Femur (tissue), 1 donor: ENCODE measurements at regions not wholly inside any gene's neighbourhood (a gene's known extent, or its start where the extent isn't known, plus 50 kb on each side); places are given as distances from the start of the nearest gene placed in this dataset.

Experiments used
- DNase-seq: peaks from one replicate; pipeline ENCODE4 v3.0.0-alpha.2; 2017

GRCh38 chr11:133787379-133788141, 57.8 kb downstream of the SPATA19 start:
- peak; percentile 75 for DNase-seq

DNA sequence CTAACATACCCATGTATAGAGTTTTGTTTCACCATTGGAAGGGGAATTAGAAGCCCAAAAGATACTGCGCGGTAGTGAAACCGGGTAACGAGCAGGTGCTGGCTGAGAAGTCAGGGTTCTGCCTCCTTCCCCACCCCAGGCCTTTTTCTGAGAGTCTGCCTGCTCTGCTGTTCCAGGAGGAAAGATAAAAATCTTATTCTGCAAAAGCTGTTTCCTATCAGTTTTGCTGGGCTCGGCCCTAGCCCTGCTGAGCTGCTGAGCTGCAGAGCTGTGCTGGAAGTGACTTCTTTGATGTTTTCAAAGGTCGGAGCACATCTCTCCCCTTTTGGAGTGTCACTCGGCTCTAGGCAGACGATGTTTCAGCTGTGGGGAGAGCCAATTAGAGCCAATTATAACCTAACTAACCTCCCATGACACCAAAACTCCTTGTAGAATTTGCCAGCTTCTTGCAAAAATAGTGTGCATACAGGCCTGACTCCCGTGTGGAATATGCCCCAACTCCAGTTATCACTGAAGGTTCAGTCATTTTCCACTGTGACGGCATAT, 59.4 kb downstream of the SPATA19 start:
- DNase-seq, result no peak

- DNase-seq, result no peak
Measured at GRCh38 chr11:133784359-133784758, 61.0 kb downstream of the SPATA19 start.

DNA sequence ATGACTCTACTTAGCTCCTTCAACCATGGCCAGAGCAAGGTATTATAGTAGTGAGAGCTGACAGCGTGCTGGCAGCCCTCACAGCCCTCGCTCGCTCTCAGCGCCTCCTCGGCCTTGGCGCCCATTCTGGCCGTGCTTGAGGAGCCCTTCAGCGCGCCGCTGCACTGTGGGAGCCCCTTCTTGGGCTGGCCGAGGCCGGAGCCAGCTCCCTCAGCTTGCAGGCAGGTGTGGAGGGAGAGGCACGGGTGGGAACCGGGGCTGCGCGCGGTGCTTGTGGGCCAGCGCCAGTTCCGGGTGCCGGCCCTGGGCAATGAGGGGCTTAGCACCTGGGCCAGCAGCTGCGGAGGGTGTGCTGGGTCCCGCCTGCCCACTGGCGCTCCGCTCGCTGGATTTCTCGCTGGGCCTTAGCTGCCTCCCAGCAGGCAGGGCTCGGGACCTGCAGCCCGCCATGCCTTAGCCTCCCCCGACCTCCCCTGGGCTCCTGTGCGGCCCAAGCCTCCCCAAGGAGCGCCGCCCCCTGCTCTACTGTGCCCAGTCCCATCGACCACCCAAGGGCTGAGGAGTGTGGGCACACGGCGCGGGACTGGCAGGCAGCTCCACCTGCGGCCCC, 63.1 kb downstream of the SPATA19 start:
- DNase-seq, result no peak

DNA sequence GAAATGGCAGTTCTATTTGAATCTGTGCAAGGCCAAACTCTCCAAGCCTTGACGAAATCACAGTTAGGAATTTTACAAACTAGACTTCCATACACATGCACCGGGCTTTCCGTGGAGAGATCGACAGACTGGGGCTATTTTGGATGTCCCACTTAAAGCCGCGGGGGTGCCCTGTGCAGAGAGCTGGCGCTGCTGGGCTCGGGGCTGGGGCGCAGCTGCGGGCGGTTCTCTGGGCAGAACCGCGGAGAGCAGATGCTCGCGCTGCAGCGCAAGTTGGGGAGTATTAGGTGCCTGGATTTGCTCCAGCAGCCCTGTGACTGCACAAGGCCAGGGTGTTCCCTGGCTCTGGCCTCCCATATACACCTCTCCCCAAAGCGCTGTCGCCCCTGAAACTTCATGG, 67.2 kb downstream of the SPATA19 start:
- DNase-seq, result no peak

DNA sequence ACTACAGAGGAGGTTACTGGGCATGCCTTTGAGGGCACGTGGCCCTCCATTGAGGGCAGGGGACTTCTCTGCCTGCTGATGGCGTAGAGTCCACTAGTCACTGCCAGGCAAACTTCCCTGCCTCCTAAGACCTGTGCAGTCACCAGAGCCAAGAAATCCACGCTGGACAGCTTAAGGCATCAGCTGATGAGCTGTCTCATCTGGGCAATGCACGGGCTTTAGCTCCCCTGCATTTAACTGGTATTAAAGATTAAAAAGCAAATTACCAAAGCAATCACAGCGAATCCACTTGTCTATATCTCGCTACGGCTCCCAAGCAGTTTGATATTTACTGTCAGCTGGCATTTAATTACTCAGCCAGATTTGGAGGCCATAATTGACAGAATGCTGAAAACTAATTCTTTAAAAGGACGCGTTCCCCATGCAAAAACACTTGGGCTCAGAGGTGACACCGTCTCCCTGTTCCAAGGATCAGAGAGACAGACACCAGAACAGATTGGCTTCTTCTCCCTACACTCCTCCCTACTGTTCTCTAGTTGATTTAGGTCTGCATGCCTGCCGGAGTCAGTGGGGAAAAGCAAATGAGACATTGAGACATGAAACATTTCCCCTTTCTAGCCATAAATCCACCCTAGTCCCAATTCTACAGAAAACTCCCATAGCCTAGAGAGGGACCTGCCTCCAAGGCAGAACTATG, 68.5 kb downstream of the SPATA19 start:
- DNase-seq, result no peak

DNA sequence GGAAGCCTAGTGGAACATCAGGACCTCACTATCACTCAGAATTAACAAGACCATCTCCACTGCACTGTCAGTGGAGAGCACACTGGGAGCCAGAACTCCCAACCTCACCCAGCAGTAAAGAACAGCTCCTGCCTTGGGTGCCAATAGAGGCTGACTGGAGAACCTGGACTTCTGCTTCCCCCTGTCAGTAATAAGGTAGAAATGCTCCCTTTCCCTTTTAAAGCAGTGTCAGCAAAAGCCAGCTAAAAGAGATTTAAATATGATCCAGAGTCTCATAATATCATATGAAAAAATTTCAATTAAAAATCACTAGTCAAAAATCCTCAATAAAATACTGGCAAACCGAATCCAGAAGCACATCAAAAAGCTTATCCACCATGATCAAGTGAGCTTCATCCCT, 82.8 kb downstream of the SPATA19 start:
- DNase-seq, result no peak

GRCh38 chr11:133753150-133753549, 92.2 kb downstream of the SPATA19 start:
- DNase-seq, result no peak

DNA sequence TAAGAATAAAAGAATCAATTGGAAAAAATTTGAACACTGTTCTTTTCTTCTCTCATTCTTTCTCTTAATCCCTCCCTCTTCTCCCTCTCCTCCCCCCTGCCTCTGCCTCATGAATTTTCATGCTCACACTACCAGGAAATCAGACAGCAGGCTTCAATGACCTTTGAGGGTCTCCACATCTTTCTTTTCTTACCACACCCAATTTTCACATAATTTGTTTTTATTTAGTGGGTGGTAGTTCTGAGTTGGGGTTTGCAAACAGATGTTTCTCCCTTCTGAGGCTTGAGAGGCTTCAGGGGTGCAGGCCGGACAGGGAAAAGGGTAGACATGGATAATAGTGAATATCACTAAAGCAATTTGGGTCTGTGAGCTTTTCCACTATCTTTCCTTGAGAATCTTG, 95.5 kb downstream of the SPATA19 start:
- no peak for DNase-seq

GRCh38 chr11:133747409-133747808, 97.9 kb downstream of the SPATA19 start:
- no peak for DNase-seq

GRCh38 chr11:133746663-133747306, 98.5 kb downstream of the SPATA19 start:
- no peak for DNase-seq

DNA sequence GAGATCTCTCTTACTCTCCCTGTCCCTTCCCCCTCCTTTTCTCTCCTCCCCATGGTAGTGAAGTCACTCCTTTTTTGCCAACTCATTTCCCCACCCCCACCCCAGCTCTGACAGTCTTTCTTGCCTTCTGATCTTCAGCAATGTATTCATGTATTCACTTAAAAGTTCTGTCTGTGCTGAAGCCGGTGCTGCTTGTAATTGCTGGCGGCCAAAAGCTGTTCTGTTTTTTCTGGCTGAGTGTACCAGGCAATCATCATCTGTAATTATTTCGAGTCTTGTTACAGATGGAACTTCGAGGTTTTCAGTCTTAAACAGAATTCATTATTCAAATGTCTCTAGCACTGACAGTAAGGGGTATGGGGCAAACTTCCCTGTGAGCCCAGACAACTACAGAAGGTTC, 99.5 kb downstream of the SPATA19 start:
- DNase-seq, result no peak

DNA sequence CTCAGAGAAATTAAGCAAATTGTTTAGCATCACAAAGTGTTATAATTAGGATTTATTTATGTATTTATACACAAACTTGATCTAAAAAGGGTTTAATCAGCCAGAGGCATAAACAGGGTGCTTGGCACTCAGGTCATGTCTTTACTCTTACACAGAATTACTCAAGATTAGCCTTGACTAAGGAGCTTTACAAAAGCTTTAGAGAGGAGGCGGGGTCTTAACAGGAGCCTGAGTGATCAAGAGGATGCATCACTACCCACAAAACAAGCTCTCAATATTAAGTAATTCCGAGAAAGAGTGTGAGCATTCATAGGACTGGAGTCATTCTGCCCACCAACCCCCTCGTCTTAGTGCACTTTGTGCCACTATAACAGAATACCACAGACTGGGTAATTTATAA, 103.0 kb downstream of the SPATA19 start:
- DNase-seq, result no peak

DNA sequence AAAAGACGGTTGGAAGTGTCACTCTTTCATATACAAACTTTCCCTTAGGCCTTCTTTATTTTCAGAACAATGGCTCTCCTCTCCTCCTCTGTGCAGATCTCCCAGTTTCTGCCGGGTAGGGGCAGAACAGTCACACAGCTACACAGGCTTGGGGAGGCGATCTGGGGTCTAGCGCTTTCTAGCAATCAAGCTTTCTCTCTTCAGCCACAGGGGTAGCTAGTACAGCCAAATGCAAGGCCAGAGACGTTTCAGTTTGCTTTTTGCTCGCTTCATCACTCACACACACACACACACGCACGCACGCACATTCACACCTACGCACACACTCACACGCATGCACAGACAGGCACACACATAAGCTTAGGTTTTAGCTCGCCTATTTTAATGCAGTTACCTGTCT, 104.3 kb downstream of the SPATA19 start:
- DNase-seq, result no peak

GRCh38 chr11:133739481-133739880, 105.8 kb downstream of the SPATA19 start:
- no peak for DNase-seq

DNA sequence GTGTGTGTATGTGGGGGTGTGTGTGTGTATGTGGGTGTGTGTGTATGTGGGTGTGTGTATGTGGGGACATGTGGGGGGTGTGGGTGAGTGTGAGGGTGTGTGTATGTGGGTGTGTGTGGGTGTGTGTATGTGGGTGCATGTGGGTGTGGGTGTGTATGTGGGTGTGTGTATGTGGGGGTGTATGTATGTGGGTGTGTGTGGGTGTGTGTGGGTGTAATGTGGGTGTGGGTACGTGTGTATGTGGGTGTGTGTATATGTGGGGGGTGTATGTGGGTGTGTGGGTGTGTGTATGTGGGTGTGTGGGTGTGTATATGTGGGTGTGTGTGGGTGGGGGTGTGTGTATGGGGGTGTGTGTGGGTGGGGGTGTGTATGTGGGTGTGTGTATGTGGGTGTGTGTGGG, 106.7 kb downstream of the SPATA19 start:
- no peak for DNase-seq

GRCh38 chr11:133733631-133734030, 111.7 kb downstream of the SPATA19 start:
- no peak for DNase-seq

- DNase-seq, result no peak
Measured at GRCh38 chr11:133732109-133732674, 113.1 kb downstream of the SPATA19 start.

DNA sequence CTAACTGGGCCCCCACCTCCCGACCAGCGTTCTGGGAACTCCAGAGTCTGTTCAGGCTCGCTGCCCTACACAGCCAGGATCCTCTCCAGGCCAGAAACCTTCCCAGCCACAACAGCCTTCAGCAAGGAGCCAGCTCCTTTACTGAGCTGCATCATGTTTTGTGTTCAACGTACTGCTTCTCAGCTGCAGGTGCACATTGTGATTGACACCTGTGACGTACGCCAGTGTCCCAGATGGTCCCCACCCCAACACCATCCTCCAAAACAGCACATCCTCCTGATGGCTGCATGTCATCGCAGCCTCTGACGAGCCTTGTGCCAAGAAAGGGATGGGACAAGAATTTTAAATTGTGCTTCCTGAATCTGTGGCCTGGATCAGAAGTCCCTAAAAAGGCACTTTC, 117.5 kb downstream of the SPATA19 start:
- DNase-seq, result no peak

GRCh38 chr11:133726542-133726941, 118.8 kb downstream of the SPATA19 start:
- DNase-seq, result no peak

DNA sequence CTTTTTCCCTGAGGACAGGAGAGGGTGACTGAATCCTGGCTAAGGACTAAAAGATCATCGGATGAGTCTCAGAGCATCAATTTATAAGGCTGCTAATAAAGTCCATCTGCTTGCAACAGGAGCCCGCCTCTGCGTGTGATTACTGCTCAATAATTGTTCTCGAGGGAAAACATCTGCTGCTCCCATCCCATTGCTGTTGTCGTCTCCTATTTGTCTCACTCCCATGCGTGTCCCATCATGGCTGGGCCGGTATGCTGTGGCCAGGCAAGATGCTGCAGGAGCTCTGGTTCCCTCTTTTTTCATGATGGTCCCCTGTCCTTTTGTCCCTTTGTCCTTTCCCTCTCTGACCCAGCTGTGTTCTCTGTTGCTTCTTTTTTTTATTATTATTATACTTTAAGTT, 121.2 kb downstream of the SPATA19 start:
- peak; percentile 32 for DNase-seq

- peak; percentile 29 for DNase-seq
Measured at GRCh38 chr11:133723056-133723455, 122.3 kb downstream of the SPATA19 start.

- no peak for DNase-seq
Measured at GRCh38 chr11:133720951-133721350, 124.4 kb downstream of the SPATA19 start.
